A549 (cell line): ENCODE measurements at regions not wholly inside any gene's neighbourhood (a gene's known extent, or its start where the extent isn't known, plus 50 kb on each side); places are given as distances from the start of the nearest gene placed in this dataset.

ENCODE experiments used
- ATAC-seq, 2 experiments: fragments of 200-7000 bp in 1 of 2; fragments of >200 bp in 1 of 2; cut with Nextera tagmentation in 1 of 2; cut with Tn5 transposase in 1 of 2; 3 replicates each; pipeline versions ENCODE4 v1.8.0 to v1.9.1; 2018 to 2020; ENCODE audit warnings: mild to moderate bottlenecking in 1 of 2, moderate library complexity in 1 of 2
- CTCF ChIA-PET: fragments of 300-600 bp; sonication (Branson Sonifier 250); formaldehyde crosslinking; extraction: SDS; loops from one replicate; lab custom pipeline; 2021; ENCODE audit warnings: antibody characterized with exemption, inconsistent platforms; lab: Yijun Ruan, JAX
- POLR2A ChIA-PET: fragments of 350-600 bp; formaldehyde crosslinking; extraction: SDS; loops from one replicate; lab custom pipeline; 2021; ENCODE audit warnings: antibody characterized with exemption, inconsistent platforms; lab: Yijun Ruan, JAX
- DNase-seq, 2 experiments: peaks; one replicate each; pipeline versions ENCODE4 v3.0.0 to v3.0.0-alpha.2; 2011 to 2016; ENCODE audit warnings: low read depth in 1 of 2, low spot score in 1 of 2
- FAIRE-seq: peaks from 2 replicates; lab custom pipeline; 2011; peaks lifted over from hg19 to GRCh38; lab: Jason Lieb, UNC
- H3K27ac ChIP-seq, 2 experiments: fragments of >200 bp; sonication (Bioruptor Twin); formaldehyde crosslinking; 3 replicates each; pipeline ENCODE4 v1.5.1; 2016 to 2017
- H3K4me1 ChIP-seq: fragments of >200 bp; sonication (Bioruptor Twin); formaldehyde crosslinking; 3 replicates; pipeline ENCODE4 v1.6.1; 2016
- H3K4me2 ChIP-seq: fragments of >200 bp; sonication (Bioruptor Twin); formaldehyde crosslinking; 3 replicates; pipeline ENCODE4 v1.6.1; 2016
- H3K4me3 ChIP-seq: fragments of >200 bp; sonication (Bioruptor Twin); formaldehyde crosslinking; 3 replicates; pipeline ENCODE4 v1.5.1; 2016
- H3K9me3 ChIP-seq: fragments of >200 bp; sonication (Bioruptor Twin); formaldehyde crosslinking; 3 replicates; pipeline ENCODE4 v1.6.1; 2016
- ATOH8 ChIP-seq: fragments of 250-450 bp; sonication (Bioruptor Pico); IDR thresholded peaks from 2 replicates; pipeline ENCODE4 v1.5.0; 2020; ENCODE audit warnings: low read depth, mild to moderate bottlenecking, moderate library complexity
- BCL3 ChIP-seq: fragments of >200 bp; sonication (Bioruptor Twin); formaldehyde crosslinking; IDR thresholded peaks from 3 replicates; pipeline ENCODE4 v1.6.1; 2016
- CEBPB ChIP-seq, 2 experiments: fragments of >200 bp in 1 of 2; sonication (Bioruptor Twin) in 1 of 2; formaldehyde crosslinking in 1 of 2; IDR thresholded peaks; 2 replicates each; pipeline ENCODE4 v1.6.1; 2012 to 2016
- CHD2 ChIP-seq: fragments of 150-350 bp; IDR thresholded peaks from 2 replicates; pipeline ENCODE4 v1.6.1; 2014; ENCODE audit warnings: low read length; ENCODE audit not compliant: partially characterized antibody
- CTCF ChIP-seq: fragments of >200 bp; sonication (Bioruptor Twin); formaldehyde crosslinking; IDR thresholded peaks from 3 replicates; pipeline ENCODE4 v1.5.1; 2016
- E2F6 ChIP-seq: IDR thresholded peaks from 2 replicates; pipeline ENCODE4 v1.6.1; 2012; ENCODE audit warnings: low read depth, borderline replicate concordance
- EHMT2 ChIP-seq: fragments of 200-600 bp; sonication (generic); IDR thresholded peaks from 2 replicates; pipeline ENCODE4 v1.6.1; 2016; ENCODE audit warnings: antibody characterized with exemption, low read depth, mild to moderate bottlenecking, moderate library complexity
- EP300 ChIP-seq, 2 experiments: fragments of >200 bp; sonication (Bioruptor Twin); formaldehyde crosslinking; IDR thresholded peaks; 2 replicates in 1 of 2; 3 replicates in 1 of 2; pipeline ENCODE4 v1.6.1; 2016 to 2017
- GATA3 ChIP-seq: IDR thresholded peaks from 2 replicates; pipeline ENCODE4 v1.6.1; 2012; ENCODE audit warnings: borderline replicate concordance
- HDAC2 ChIP-seq: fragments of 200-600 bp; sonication (generic); IDR thresholded peaks from 2 replicates; pipeline ENCODE4 v1.6.1; 2016
- HEYL ChIP-seq: fragments of 250-450 bp; sonication (Bioruptor Pico); IDR thresholded peaks from 2 replicates; pipeline ENCODE4 v1.8.0; 2021; ENCODE audit warnings: mild to moderate bottlenecking, moderate library complexity
- HOXA7 ChIP-seq: fragments of 250-450 bp; sonication (Bioruptor Pico); IDR thresholded peaks from 2 replicates; pipeline ENCODE4 v1.5.0; 2020; ENCODE audit warnings: mild to moderate bottlenecking, moderate library complexity
- HOXB13 ChIP-seq: fragments of 250-450 bp; sonication (Bioruptor Pico); IDR thresholded peaks from 2 replicates; pipeline ENCODE4 v1.5.0; 2020; ENCODE audit warnings: low read depth, mild to moderate bottlenecking, moderate library complexity
- KDM1A ChIP-seq: fragments of 200-600 bp; sonication (generic); IDR thresholded peaks from 2 replicates; pipeline ENCODE4 v1.6.1; 2016; ENCODE audit warnings: low read depth, mild to moderate bottlenecking
- MAFK ChIP-seq: fragments of 450-650 bp; IDR thresholded peaks from 2 replicates; pipeline ENCODE4 v1.6.1; 2014; ENCODE audit not compliant: partially characterized antibody
- MAZ ChIP-seq: fragments of 150-350 bp; IDR thresholded peaks from 2 replicates; pipeline ENCODE4 v1.6.1; 2014; ENCODE audit warnings: antibody characterized with exemption, low read depth, low read length, borderline replicate concordance
- MYC ChIP-seq: IDR thresholded peaks from 2 replicates; pipeline ENCODE4 v1.6.1; 2012; ENCODE audit warnings: mild to moderate bottlenecking, inconsistent platforms, low read length, improper control_type of control experiment, borderline replicate concordance
- NR3C1 ChIP-seq: fragments of >200 bp; sonication (Bioruptor Twin); formaldehyde crosslinking; IDR thresholded peaks from 3 replicates; pipeline ENCODE4 v1.6.1; 2017
- PHF8 ChIP-seq: fragments of 200-600 bp; sonication (generic); IDR thresholded peaks from 2 replicates; pipeline ENCODE4 v1.6.1; 2016; ENCODE audit warnings: low read depth, mild to moderate bottlenecking, antibody characterized with exemption, moderate library complexity, borderline replicate concordance
- POLR2A ChIP-seq: IDR thresholded peaks from 2 replicates; pipeline ENCODE4 v1.6.1; 2012; ENCODE audit warnings: mild to moderate bottlenecking, low read length
- POLR2AphosphoS2 ChIP-seq: conservative IDR thresholded peaks from 2 replicates; pipeline ENCODE4 v1.6.1; 2012; ENCODE audit warnings: low read length, improper control_type of control experiment, inconsistent platforms
- RAD21 ChIP-seq, 2 experiments: fragments of >200 bp in 1 of 2; sonication (Bioruptor Twin) in 1 of 2; formaldehyde crosslinking in 1 of 2; IDR thresholded peaks in 1 of 2; conservative IDR thresholded peaks in 1 of 2; 2 replicates in 1 of 2; 3 replicates in 1 of 2; pipeline ENCODE4 v1.6.1; 2012 to 2018; ENCODE audit warnings: inconsistent platforms in 1 of 2
- RARB ChIP-seq: fragments of 250-450 bp; sonication (Bioruptor Pico); IDR thresholded peaks from 2 replicates; pipeline ENCODE4 v1.8.0; 2021; ENCODE audit warnings: mild to moderate bottlenecking, moderate library complexity
- RCOR1 ChIP-seq: fragments of 150-350 bp; IDR thresholded peaks from 2 replicates; pipeline ENCODE4 v1.6.1; 2014; ENCODE audit warnings: antibody characterized with exemption, low read length, low read depth
- RFX5 ChIP-seq: fragments of 450-650 bp; IDR thresholded peaks from 2 replicates; pipeline ENCODE4 v1.7.1; 2014; ENCODE audit warnings: antibody characterized with exemption, mild to moderate bottlenecking, moderate library complexity
- WGBS: methylation state at CpG from one replicate; pipeline ENCODE4 v1.1.6; 2017; ENCODE audit errors: missing lambda C conversion rate; 5-methylcytosine and 5-hydroxymethylcytosine counted together

GRCh38 chr13:85377783-85378182, 421.4 kb downstream of the SLITRK6 start:
- no peak overlapping the region for H3K27ac ChIP-seq
- ChIA-PET POLR2A (no interaction called here), CTCF (no interaction called here)
- FAIRE-seq, result no peak
- H3K4me1 ChIP-seq, result no peaks in the 10 kb centered on the region
- H3K4me2 ChIP-seq, result no peak overlapping the region
- 63% methylated on average over 2 of the region's 2 CpGs for WGBS
- TF ChIP-seq BCL3 (no peak), NR3C1 (no peak), HOXA7 (CRISPR knock-in tag) (no peak), RAD21 (conservative IDR thresholded peaks at IDR 0.05 in 1 of 2, IDR thresholded peaks at IDR 0.05 in 1 of 2) (no peak), HOXB13 (CRISPR knock-in tag) (no peak), E2F6 (no peak), PHF8 (no peak), KDM1A (no peak), HDAC2 (no peak), EHMT2 (no peak), MAZ (no peak), POLR2AphosphoS2 (no peak)
- H3K4me3 ChIP-seq, result no peak overlapping the region
- no peaks in the 10 kb centered on the region for H3K9me3 ChIP-seq
- no peak for ATAC-seq
- DNase-seq, result no peak

GRCh38 chr13:85373322-85373721, 425.9 kb downstream of the SLITRK6 start:
- CTCF ChIA-PET, result no interaction called here
- Histone ChIP-seq H3K4me2 (no peak overlapping the region), H3K4me3 (no peak overlapping the region), H3K4me1 (no peaks in the 10 kb centered on the region), H3K9me3 (no peaks in the 10 kb centered on the region), H3K27ac (no peak overlapping the region)
- DNase-seq, result no peak
- TF ChIP-seq EP300 (IDR thresholded peaks at IDR 0.05) (no peak), MAFK (no peak), E2F6 (no peak), ATOH8 (CRISPR knock-in tag) (no peak), MYC (no peak), MAZ (no peak), HOXA7 (CRISPR knock-in tag) (no peak), RCOR1 (no peak), POLR2A (no peak), CEBPB (IDR thresholded peaks at IDR 0.05) (no peak), CHD2 (no peak)
- no peak for ATAC-seq
- FAIRE-seq, result no peak
- POLR2A ChIA-PET, result no interaction called here
- 46% methylated on average over 3 of the region's 3 CpGs for WGBS

GRCh38 chr13:85371254-85371653, 428.0 kb downstream of the SLITRK6 start:
- Histone ChIP-seq H3K27ac (no peak overlapping the region), H3K4me1 (no peaks in the 10 kb centered on the region), H3K4me2 (no peak overlapping the region), H3K9me3 (no peaks in the 10 kb centered on the region), H3K4me3 (no peak overlapping the region)
- TF ChIP-seq HEYL (no peak), RFX5 (no peak), RARB (CRISPR knock-in tag) (no peak), GATA3 (no peak), CTCF (no peak), HOXA7 (CRISPR knock-in tag) (no peak), POLR2AphosphoS2 (no peak)
- ATAC-seq (no peak), FAIRE-seq (no peak), DNase-seq (no peak)
- POLR2A ChIA-PET, result no interaction called here
- CTCF ChIA-PET, result no interaction called here
